Choroid plexus epithelial cell (primary cell): ENCODE measurements at regions not wholly inside any gene's neighbourhood (a gene's known extent, or its start where the extent isn't known, plus 50 kb on each side); places are given as distances from the start of the nearest gene placed in this dataset.

Experiments
- DNase-seq: peaks from one replicate; pipeline ENCODE4 v3.0.0-alpha.2; 2010; ENCODE audit warnings: low read depth
- H3K4me3 ChIP-seq: 2 replicates; pipeline ENCODE4 v1.5.1; 2011; ENCODE audit warnings: low read depth, mild to moderate bottlenecking, control low read depth, low read length, moderate library complexity
- TF ChIP-seq, protein P1 (sequence below): conservative IDR thresholded peaks from 2 replicates; pipeline ENCODE4 v1.5.1; 2011; ENCODE audit warnings: low read depth, mild to moderate bottlenecking, control low read depth, inconsistent platforms, low read length, moderate library complexity

DNA sequence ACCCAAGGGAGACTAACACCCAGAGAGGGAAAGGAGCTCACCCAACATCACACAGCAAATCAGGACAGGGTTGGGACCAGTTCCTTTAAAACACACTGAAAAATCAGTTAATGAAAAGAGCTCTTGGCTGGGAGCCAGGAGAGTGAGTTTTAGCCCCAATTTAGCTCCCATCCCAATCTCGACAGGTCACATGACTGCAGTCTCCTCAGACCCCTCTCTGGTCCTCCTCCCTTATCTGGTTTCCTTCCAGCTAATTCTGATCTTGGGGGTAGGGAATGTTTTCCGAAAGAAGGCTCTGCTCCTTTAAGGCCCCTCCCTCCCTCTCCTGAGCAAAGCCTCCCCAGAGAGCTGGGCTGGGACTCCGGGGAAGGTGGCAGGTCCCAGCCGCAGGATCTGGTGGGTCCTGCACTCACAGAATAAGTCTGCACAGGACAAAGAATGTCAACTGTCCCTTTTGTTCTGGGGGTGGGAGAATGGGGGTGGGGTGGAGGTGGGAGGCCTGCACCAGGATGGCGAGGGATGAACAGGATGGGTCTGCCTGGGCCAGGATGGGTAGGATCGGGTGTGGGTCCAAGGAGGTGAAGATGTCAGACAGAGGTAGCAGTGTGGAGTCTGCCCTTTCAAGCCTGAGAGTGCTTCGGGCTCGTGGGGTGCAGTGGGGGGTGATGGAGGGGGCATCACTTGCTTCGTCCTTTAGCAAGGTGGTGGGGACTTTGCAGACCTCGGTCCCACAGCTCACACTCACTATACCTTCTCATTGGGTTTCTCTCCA is 57.3 kb upstream of the SSBP3 start:
- DNase-seq: no peak
- H3K4me3 ChIP-seq: no peak overlapping the region

DNA sequence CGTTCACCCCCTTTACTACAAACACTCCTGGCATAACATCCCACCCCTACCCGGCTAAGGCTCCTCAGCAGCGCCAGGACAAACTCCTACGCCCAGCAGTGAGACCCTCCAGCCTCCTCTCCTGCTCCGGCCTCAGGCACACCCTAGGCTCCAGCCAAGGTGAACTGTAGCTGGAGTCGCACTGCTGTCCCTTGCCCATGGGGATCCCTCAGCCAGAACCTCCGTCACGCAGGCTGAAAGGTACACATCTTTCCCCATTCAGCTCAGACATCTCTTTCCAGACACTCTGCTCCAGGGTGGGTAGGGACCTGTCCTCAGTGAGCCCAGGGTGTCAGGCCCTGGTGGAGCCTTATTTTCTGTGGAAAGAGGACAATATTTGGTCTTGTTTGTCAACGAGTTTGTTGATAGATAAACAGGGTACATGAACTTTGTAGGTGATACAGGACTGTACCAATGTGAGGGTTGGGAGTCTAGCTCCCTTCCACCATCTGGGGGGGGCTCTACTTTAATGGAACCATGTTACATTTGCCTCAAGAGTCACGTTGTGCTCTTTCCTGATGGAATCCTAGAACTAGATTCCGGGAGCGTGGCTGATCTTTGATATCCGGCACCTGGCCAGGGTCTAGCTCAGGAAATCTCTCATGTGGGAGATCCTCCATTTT is 56.5 kb upstream of the SSBP3 start:
- no peak overlapping the region for H3K4me3 ChIP-seq
- DNase-seq: no peak
- TF ChIP-seq, protein P1, sequence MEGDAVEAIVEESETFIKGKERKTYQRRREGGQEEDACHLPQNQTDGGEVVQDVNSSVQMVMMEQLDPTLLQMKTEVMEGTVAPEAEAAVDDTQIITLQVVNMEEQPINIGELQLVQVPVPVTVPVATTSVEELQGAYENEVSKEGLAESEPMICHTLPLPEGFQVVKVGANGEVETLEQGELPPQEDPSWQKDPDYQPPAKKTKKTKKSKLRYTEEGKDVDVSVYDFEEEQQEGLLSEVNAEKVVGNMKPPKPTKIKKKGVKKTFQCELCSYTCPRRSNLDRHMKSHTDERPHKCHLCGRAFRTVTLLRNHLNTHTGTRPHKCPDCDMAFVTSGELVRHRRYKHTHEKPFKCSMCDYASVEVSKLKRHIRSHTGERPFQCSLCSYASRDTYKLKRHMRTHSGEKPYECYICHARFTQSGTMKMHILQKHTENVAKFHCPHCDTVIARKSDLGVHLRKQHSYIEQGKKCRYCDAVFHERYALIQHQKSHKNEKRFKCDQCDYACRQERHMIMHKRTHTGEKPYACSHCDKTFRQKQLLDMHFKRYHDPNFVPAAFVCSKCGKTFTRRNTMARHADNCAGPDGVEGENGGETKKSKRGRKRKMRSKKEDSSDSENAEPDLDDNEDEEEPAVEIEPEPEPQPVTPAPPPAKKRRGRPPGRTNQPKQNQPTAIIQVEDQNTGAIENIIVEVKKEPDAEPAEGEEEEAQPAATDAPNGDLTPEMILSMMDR: no peak

More for the DNA sequence above, 57.3 kb upstream of the SSBP3 start:
- TF ChIP-seq, protein P1: no peak

GRCh38 chr1:54461731-54462596 is 55.8 kb upstream of the SSBP3 start:
- TF ChIP-seq, protein P1: no peak
- DNase-seq: no peak
- H3K4me3 ChIP-seq: no peak overlapping the region

DNA sequence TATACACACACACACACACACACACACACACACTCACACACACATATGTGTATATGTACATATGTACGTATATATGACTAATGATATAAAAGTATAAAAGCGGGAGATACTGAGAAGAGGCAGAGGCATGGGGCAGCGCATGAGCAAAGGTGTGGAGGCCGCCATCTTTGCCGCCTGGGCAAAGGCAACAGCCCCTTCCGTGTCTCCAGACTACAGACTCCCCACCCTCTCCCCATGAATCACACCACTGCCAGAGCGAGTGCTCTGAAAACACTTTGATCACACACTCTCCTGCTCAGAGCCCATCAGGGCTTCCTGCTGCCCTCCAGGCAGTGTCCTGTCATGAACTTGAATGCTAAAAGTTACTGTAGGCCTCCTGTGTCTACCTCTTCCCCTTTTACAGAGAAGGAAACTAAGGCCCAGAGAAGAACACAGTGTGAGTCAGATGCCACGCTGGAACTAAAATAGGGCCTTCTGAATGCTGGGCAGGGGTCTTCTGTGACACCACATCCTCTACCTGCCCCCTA is 54.7 kb upstream of the SSBP3 start:
- no peak for DNase-seq
- TF ChIP-seq, protein P1: no peak
- no peak overlapping the region for H3K4me3 ChIP-seq

- no peak for DNase-seq
- TF ChIP-seq, protein P1: no peak
- H3K4me3 ChIP-seq: no peak overlapping the region
These were observed 54.2 kb upstream of the SSBP3 start for GRCh38 chr1:54460351-54460750.

- TF ChIP-seq, protein P1: no peak
- H3K4me3 ChIP-seq: no peak overlapping the region
- DNase-seq: no peak
These were observed 53.6 kb upstream of the SSBP3 start for GRCh38 chr1:54459726-54460191.
